Liver (tissue), 8 donors: ENCODE measurements at regions not wholly inside any gene's neighbourhood (a gene's known extent, or its start where the extent isn't known, plus 50 kb on each side); places are given as distances from the start of the nearest gene placed in this dataset.

Experiments
- DNase-seq: peaks from one replicate; pipeline ENCODE4 v3.0.0-alpha.2; 2017; ENCODE audit warnings: low spot score
- H3K27ac ChIP-seq, 2 donors: one replicate each; pipeline ENCODE4 v1.7.0; 2013; ENCODE audit warnings: inconsistent platforms in 2 of 2, low read length in 2 of 2, control low read depth in 1 of 2, low read depth in 1 of 2, mild to moderate bottlenecking in 1 of 2
- H3K27me3 ChIP-seq, 4 donors: one replicate each; pipeline versions ENCODE4 v1.6.1 to v1.7.0; 2013; ENCODE audit warnings: low read length in 3 of 4, inconsistent platforms in 1 of 4, mild to moderate bottlenecking in 1 of 4, moderate library complexity in 1 of 4; ENCODE audit not compliant: control insufficient read depth in 4 of 4, insufficient read depth in 4 of 4
- H3K36me3 ChIP-seq, 4 donors: one replicate each; pipeline versions ENCODE4 v1.6.1 to v1.7.0; 2013; ENCODE audit warnings: low read length in 3 of 4, mild to moderate bottlenecking in 3 of 4, low read depth in 1 of 4, moderate library complexity in 1 of 4; ENCODE audit not compliant: control insufficient read depth in 4 of 4, insufficient read depth in 3 of 4
- H3K4me1 ChIP-seq, 4 donors: one replicate each; pipeline versions ENCODE4 v1.6.1 to v1.7.0; 2013; ENCODE audit warnings: low read length in 3 of 4, mild to moderate bottlenecking in 3 of 4, moderate library complexity in 1 of 4; ENCODE audit not compliant: control insufficient read depth in 4 of 4, insufficient read depth in 4 of 4
- H3K4me3 ChIP-seq, 3 donors: one replicate each; pipeline versions ENCODE4 v1.6.1 to v1.7.0; 2013; ENCODE audit warnings: low read length in 3 of 3, control low read depth in 1 of 3, low read depth in 1 of 3, mild to moderate bottlenecking in 1 of 3
- H3K9ac ChIP-seq, 2 donors: one replicate each; pipeline ENCODE4 v1.7.0; 2013; ENCODE audit warnings: low read length in 2 of 2, mild to moderate bottlenecking in 2 of 2, moderate library complexity in 2 of 2, control low read depth in 1 of 2, low read depth in 1 of 2
- H3K9me3 ChIP-seq, 4 donors: one replicate each; pipeline versions ENCODE4 v1.6.1 to v1.7.0; 2013; ENCODE audit warnings: low read length in 3 of 4; ENCODE audit not compliant: control insufficient read depth in 4 of 4
- ATF3 ChIP-seq: IDR thresholded peaks from 2 replicates; pipeline ENCODE4 v1.6.1; 2016; ENCODE audit warnings: antibody characterized with exemption
- EGR1 ChIP-seq, 2 donors: IDR thresholded peaks; 2 replicates each; pipeline ENCODE4 v1.6.1; 2016 to 2018; ENCODE audit warnings: antibody characterized with exemption in 2 of 2, low read depth in 2 of 2
- FOXA1 ChIP-seq: IDR thresholded peaks from 2 replicates; pipeline ENCODE4 v1.6.1; 2016; ENCODE audit warnings: antibody characterized with exemption
- FOXA2 ChIP-seq: IDR thresholded peaks from 2 replicates; pipeline ENCODE4 v1.6.1; 2016; ENCODE audit warnings: antibody characterized with exemption
- HNF4A ChIP-seq, 2 donors: conservative IDR thresholded peaks; 2 replicates each; pipeline ENCODE4 v1.6.1; 2016; ENCODE audit warnings: antibody characterized with exemption in 2 of 2, mild to moderate bottlenecking in 2 of 2
- HNF4G ChIP-seq: IDR thresholded peaks from 2 replicates; pipeline ENCODE4 v1.6.1; 2016; ENCODE audit warnings: antibody characterized with exemption
- JUND ChIP-seq, 2 donors: IDR thresholded peaks; 2 replicates each; pipeline ENCODE4 v1.6.1; 2016; ENCODE audit warnings: antibody characterized with exemption in 2 of 2
- MAX ChIP-seq: IDR thresholded peaks from 2 replicates; pipeline ENCODE4 v1.6.1; 2016; ENCODE audit warnings: antibody characterized with exemption
- NR2F2 ChIP-seq: IDR thresholded peaks from 2 replicates; pipeline ENCODE4 v1.6.1; 2016; ENCODE audit warnings: antibody characterized with exemption
- RAD21 ChIP-seq, 2 donors: IDR thresholded peaks; 2 replicates each; pipeline ENCODE4 v1.6.1; 2016; ENCODE audit warnings: antibody characterized with exemption in 2 of 2, mild to moderate bottlenecking in 2 of 2
- RXRA ChIP-seq, 2 donors: IDR thresholded peaks; 2 replicates each; pipeline ENCODE4 v1.6.1; 2017 to 2018; ENCODE audit warnings: antibody characterized with exemption in 2 of 2, mild to moderate bottlenecking in 1 of 2
- SP1 ChIP-seq: IDR thresholded peaks from 2 replicates; pipeline ENCODE4 v1.6.1; 2018; ENCODE audit warnings: antibody characterized with exemption, mild to moderate bottlenecking
- TAF1 ChIP-seq: conservative IDR thresholded peaks from 2 replicates; pipeline ENCODE4 v1.6.1; 2016; ENCODE audit warnings: antibody characterized with exemption, mild to moderate bottlenecking
- YY1 ChIP-seq: IDR thresholded peaks from 2 replicates; pipeline ENCODE4 v1.6.1; 2016; ENCODE audit warnings: antibody characterized with exemption, mild to moderate bottlenecking
- WGBS: extraction: QIAGEN DNeasy Blood & Tissue Kit; methylation state at CpG from one replicate; pipeline ENCODE4 v1.1.7; 2013; 5-methylcytosine and 5-hydroxymethylcytosine counted together
- TF ChIP-seq, protein P1 (sequence below): IDR thresholded peaks from 2 replicates; pipeline ENCODE4 v1.6.1; 2016; ENCODE audit warnings: antibody characterized with exemption
- TF ChIP-seq, protein P2 (sequence below): IDR thresholded peaks from 2 replicates; pipeline ENCODE4 v1.6.1; 2016; ENCODE audit warnings: antibody characterized with exemption, mild to moderate bottlenecking
- TF ChIP-seq, protein P3 (sequence below): fragments of 150-350 bp; IDR thresholded peaks from 2 replicates; pipeline ENCODE4 v1.5.1; 2017; ENCODE audit warnings: improper control_type of control experiment, low read depth, low read length; ENCODE audit not compliant: missing input control
- donor health status: healthy.
- donor health status: healthy.
- donor health status: healthy.
- donor health status: healthy.
- donor health status: healthy.

GRCh38 chr3:176349706-176350105 is 847.6 kb downstream of the TBL1XR1 start:
- Histone ChIP-seq H3K4me1 (no peaks in the 10 kb centered on the region), H3K27me3 (no peaks in the 10 kb centered on the region), H3K9me3 (no peaks in the 10 kb centered on the region), H3K36me3 (no peaks in the 10 kb centered on the region), H3K27ac (no peak overlapping the region), H3K9ac (no peak overlapping the region), H3K4me3 (no peak overlapping the region)
- no peak for DNase-seq
- TF ChIP-seq FOXA1 = no peak
- TF ChIP-seq, protein P1, sequence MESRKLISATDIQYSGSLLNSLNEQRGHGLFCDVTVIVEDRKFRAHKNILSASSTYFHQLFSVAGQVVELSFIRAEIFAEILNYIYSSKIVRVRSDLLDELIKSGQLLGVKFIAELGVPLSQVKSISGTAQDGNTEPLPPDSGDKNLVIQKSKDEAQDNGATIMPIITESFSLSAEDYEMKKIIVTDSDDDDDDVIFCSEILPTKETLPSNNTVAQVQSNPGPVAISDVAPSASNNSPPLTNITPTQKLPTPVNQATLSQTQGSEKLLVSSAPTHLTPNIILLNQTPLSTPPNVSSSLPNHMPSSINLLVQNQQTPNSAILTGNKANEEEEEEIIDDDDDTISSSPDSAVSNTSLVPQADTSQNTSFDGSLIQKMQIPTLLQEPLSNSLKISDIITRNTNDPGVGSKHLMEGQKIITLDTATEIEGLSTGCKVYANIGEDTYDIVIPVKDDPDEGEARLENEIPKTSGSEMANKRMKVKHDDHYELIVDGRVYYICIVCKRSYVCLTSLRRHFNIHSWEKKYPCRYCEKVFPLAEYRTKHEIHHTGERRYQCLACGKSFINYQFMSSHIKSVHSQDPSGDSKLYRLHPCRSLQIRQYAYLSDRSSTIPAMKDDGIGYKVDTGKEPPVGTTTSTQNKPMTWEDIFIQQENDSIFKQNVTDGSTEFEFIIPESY = no peak
- TF ChIP-seq YY1 = no peak
- TF ChIP-seq, protein P2, sequence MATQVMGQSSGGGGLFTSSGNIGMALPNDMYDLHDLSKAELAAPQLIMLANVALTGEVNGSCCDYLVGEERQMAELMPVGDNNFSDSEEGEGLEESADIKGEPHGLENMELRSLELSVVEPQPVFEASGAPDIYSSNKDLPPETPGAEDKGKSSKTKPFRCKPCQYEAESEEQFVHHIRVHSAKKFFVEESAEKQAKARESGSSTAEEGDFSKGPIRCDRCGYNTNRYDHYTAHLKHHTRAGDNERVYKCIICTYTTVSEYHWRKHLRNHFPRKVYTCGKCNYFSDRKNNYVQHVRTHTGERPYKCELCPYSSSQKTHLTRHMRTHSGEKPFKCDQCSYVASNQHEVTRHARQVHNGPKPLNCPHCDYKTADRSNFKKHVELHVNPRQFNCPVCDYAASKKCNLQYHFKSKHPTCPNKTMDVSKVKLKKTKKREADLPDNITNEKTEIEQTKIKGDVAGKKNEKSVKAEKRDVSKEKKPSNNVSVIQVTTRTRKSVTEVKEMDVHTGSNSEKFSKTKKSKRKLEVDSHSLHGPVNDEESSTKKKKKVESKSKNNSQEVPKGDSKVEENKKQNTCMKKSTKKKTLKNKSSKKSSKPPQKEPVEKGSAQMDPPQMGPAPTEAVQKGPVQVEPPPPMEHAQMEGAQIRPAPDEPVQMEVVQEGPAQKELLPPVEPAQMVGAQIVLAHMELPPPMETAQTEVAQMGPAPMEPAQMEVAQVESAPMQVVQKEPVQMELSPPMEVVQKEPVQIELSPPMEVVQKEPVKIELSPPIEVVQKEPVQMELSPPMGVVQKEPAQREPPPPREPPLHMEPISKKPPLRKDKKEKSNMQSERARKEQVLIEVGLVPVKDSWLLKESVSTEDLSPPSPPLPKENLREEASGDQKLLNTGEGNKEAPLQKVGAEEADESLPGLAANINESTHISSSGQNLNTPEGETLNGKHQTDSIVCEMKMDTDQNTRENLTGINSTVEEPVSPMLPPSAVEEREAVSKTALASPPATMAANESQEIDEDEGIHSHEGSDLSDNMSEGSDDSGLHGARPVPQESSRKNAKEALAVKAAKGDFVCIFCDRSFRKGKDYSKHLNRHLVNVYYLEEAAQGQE = no peak
- TF ChIP-seq TAF1 = no peak
- no peak for TF ChIP-seq SP1
- no peak for TF ChIP-seq MAX
- no peak for TF ChIP-seq RAD21 (IDR thresholded peaks at IDR 0.05)
- no peak for TF ChIP-seq RXRA (IDR thresholded peaks at IDR 0.05)
- TF ChIP-seq NR2F2 = no peak
- TF ChIP-seq HNF4G = no peak
- TF ChIP-seq EGR1 (IDR thresholded peaks at IDR 0.05; ENCODE audit: low read depth in 2 of 2) = no peak
- no peak for TF ChIP-seq JUND (IDR thresholded peaks at IDR 0.05)
- no peak for TF ChIP-seq ATF3
- TF ChIP-seq, protein P3, sequence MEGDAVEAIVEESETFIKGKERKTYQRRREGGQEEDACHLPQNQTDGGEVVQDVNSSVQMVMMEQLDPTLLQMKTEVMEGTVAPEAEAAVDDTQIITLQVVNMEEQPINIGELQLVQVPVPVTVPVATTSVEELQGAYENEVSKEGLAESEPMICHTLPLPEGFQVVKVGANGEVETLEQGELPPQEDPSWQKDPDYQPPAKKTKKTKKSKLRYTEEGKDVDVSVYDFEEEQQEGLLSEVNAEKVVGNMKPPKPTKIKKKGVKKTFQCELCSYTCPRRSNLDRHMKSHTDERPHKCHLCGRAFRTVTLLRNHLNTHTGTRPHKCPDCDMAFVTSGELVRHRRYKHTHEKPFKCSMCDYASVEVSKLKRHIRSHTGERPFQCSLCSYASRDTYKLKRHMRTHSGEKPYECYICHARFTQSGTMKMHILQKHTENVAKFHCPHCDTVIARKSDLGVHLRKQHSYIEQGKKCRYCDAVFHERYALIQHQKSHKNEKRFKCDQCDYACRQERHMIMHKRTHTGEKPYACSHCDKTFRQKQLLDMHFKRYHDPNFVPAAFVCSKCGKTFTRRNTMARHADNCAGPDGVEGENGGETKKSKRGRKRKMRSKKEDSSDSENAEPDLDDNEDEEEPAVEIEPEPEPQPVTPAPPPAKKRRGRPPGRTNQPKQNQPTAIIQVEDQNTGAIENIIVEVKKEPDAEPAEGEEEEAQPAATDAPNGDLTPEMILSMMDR = no peak
- no peak for TF ChIP-seq FOXA2
- no peak for TF ChIP-seq HNF4A (conservative IDR thresholded peaks at IDR 0.05)
- WGBS = 64% methylated on average over 1 of the region's 1 CpG
